ENCODE measurements at regions not wholly inside any gene's neighbourhood (a gene's known extent, or its start where the extent isn't known, plus 50 kb on each side); places are given as distances from the start of the nearest gene placed in this dataset.
A peak's percentile ranks its signal among the peaks of the same experiment; 100 is the strongest.

DNA sequence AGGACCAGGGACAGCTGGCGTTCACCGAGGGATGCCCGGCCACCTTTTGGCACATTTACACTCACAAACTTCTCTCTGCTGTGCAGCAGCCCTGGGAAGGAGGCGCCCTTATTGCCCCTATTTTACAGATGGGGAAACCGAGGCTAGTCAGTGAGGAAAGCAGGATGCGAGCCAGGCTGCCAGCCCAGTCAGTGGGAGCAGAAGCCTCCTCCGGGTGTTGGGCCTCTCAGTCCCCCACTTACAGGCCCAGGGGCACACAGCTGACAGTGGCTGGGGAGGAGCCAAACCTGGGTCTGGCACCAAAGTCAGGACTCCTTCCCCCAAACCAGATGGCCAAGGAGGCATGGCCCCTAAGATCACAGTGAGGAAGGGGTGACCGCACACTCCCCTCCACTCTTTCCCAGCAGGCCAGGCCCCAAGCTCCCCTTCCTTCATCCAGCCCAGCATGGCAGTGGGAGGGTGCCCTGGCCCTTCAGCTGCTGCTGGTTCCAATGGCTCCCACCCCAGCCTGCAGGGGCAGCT, 121.4 kb upstream of the ANO1 start:
- DNase-seq, result no peak

DNA sequence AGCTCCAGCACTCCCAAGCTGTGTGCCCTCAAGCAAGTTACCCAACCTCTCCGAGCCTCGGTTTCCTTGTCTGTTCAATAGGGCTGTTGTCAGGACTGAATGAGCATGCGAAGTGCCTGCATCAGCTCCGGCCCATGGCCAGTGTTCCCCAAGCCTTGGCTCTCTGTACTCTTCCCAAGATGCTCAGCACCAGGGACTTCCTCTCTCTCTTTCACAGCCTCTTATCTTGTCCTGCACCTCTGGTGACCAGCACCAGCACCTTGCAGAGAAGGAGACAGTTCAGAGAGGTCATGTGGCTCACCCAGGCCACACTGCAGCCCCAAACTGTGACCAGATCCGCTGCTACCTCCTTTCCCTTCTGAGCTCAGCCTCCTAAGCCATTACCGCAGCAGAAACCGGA, 120.3 kb upstream of the ANO1 start:
- DNase-seq, result no peak

GRCh38 chr11:69958308-69958707, 119.8 kb upstream of the ANO1 start:
- DNase-seq, result no peak

GRCh38 chr11:69959461-69959860, 118.7 kb upstream of the ANO1 start:
- DNase-seq, result no peak

DNA sequence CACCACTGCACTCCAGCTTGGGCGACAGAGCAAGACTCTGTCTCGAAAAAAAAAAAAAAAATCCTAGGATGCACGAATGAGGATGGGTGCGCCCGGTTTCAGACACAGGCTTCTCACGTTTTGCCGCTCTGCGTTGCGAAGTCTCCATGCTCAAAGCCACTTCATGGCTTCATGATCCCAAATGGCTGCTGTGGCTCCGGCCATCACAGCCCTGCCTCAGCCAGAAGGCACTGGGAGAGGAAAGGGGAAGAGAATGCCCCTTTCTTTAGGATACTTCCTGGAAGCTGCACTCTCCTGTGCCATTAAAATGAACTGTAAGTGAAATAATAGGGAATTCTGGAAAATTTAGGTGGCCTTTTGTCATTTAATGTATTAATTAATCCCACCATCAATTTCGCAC, 116.4 kb upstream of the ANO1 start:
- no peak for DNase-seq

DNA sequence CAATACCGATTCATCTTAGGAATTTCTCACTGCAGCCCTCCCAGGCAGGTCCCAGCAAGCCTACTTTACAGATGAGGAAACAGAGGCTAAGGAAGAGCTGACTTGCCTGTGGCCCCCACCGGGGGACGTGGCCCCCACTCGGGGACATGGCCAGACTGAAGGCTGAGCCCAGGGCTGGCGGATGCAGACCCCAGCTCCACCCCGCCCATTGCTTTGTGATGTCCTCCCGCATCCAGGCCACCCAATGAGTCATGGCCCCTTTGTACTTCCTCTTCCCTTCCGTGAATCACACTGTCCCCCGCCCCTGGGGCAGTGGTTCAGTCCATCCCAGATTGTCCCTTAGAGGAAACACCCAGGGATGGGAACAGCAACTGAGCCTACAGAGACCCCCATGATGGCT, 116.0 kb upstream of the ANO1 start:
- no peak for DNase-seq

- no peak for DNase-seq
These were observed 114.4 kb upstream of the ANO1 start for GRCh38 chr11:69963533-69964246.

GRCh38 chr11:69964247-69964643, 113.9 kb upstream of the ANO1 start:
- DNase-seq, result no peak

DNA sequence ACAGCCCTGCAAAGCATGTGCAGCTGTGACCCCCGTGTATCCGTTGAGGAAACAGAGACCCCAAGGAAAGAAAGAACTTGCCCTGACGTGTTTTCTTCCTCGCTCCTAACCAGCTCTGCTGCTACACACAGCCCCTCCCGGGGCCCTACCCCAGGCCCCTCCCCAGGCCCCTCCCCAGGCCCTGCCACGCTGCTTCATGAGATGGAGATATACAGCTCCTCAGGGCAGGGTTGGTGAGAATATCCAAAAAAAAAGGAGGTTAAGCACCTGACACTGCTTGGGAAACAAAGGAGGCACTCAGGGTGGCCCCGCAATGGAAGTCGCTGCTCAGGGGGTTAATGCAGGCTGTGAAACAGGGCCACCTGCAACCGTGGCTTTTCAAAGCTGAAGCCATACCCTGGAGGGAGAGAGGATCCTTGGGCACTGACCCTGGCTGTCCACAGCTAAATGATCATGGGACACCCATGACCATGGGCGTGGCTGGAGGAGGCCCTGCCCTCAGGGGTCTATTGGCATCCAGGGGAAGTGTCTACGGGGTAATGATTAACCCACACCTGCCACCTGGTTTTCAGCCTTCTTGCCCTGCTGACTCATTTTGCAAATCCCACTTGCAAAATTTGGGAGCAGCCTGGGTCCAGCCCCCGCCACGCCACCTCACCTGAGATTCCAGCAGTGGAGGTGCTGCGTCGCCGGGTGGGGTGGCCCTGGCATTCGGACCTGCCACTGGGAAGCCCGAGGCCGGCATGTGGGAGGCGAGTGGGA, 112.1 kb upstream of the ANO1 start:
- DNase-seq, result no peak

DNA sequence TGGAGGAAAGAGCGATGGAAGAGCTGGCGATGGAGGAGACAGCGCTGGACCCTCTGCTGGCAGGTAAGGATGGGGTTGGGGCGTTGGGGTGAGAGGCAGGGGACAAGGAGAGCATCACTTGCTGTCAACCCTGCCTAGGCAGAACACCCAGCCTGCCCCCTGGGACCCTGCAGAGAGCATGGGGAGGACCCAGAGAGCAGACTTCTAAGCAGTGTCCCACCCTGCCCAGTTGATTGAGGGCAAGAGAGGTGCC, 111.6 kb upstream of the ANO1 start:
- DNase-seq, result no peak

GRCh38 chr11:69966910-69967483, 111.1 kb upstream of the ANO1 start:
- DNase-seq, result no peak

DNA sequence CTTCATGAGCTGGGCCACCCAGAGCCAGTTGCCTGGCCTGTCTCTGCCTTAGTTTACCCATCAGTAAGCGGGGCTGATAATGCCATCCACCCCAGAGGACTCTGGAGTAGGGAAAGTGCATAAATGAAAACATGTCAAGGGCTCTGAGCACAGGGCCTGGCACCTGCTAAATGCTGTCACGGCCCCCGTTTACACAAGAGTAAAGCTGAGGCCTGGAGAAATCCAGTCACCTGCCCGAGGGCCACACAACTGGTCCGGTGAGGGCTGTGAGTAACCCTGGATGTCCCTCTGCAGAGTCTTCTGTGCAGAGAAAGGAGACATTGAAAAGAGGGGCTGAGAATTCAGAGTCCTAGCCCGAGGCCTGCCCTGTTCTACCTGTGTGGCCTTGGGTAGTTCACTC, 110.6 kb upstream of the ANO1 start:
- DNase-seq, result no peak

DNA sequence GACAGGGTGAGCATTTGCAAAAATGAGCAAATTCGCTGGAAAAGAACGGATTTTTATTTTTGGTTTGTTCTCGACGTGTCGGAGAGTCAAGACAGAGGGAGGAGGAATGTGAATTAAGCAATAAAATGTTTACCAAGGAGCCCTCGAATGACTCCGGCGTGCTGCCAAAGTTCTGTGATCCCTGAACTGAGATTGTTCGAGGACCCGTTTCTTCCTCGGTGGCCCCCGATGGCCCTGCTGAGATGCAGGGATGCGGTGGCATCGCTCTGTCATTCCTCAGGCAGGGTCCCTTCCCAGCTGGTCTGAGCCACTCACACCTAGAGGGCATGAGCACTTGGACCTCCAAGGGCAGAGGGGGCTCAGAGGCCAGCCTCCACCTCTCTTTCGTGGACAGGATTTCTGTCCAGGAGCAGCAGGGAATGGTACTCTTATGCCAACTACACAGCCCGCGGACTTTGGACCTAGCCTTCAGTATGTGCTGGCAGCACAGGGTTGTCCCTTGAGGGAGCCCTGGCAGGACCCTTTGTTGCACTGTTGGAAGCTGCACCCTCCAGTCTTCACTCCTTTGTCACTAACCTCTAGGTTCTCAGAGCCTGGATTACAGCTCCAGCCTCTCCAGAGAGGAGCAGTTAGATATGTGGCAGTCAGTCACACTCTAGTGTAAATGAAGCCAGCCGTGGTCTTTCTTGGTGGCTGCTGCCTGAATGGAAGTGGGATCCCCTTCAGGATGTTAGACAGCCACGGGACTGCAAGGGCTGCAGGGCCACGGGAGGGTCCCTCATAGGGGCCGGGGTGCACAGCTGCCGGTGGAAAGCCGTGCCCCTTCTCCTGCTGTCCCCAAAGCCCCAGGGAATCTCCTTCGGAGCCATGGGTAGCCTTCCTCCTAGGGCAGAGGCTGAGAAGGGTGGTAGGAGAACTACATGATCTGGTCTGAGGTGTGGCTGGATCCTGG, 109.4 kb upstream of the ANO1 start:
- DNase-seq, result no peak

DNA sequence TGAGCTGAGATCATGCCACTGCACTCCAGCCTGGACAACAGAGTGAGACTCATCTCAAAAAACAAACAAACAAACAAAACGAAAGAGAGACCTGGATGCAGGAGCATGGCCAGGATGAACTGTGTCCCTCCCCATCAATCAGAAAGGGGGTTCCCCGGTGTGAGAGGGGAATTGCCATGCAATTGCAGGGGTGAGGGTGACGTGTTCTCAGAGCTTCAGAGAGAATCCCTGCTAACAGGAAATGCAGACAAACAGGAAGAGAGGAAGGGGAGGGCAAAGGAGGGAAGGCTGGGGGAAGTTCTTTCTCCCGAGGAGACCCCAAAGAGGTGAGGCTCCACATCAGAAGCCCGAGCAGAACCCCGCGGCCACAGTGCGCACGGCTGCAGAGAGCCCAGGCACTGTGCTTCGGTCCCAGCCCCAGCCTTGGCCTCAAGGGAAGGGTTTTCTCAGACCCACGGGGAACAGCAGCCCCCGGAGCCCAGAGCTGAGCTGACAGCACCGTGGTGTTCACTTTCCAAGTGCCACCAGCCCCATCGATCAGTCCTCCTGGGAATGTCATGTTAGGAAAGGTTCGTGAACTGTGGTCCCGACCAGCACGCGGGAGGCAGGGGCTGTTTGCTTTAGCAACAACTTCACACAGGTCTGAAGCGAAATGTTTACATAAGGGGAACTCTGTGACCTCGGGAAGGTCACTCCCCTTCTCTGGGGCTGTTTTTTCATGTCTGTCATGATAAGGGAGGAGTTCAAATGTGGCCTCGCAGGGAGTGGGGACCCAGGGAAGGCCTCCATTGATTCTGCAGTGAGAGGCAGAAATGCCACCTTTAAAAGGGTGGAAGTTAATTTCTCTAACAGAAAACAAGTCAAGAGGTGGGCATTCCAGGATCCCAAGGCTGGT, 108.0 kb upstream of the ANO1 start:
- no peak for DNase-seq

- no peak for DNase-seq
These were observed 107.2 kb upstream of the ANO1 start for GRCh38 chr11:69970785-69971535.

DNA sequence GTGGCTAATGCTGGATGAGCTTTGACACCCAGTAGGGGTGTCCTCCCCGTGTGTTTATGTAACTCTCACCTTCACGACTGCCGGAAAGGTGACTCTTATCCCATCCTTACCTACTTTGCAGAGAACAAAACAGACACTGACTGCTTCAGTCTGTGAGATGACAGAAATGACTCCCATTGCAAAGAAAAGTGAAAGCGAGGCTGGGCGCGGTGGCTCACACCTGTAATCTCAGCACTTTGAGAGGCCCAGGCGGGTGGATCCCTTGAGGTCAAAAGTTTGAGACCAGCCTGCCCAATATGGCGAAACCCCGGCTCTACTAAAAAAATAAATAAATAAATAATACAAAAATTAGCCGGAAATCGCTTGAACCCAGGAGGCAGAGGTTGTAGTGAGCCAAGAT, 106.4 kb upstream of the ANO1 start:
- no peak for DNase-seq

- peak; percentile 43 for DNase-seq
These were observed 105.7 kb upstream of the ANO1 start for GRCh38 chr11:69972351-69972802.

DNA sequence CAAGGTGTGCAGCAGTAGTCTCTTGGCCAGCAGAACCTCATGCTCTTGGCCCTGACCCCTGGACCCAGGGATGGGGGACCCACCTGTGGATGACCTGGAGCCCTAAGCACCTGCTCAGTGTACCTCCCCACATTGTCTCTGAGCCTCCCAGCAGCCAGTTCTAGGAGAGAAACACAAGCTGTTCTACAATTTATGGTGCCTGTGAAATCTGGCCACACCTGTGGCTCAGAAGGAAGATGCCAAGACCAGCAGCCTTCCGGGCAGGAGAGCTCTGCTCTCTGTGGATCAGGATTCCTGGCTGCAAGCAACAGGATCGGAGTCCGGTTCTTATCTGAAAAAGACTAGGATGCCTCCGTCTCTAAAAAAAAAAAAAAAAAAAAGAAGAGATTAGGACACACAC, 103.6 kb upstream of the ANO1 start:
- no peak for DNase-seq

GRCh38 chr11:69975822-69976221, 102.3 kb upstream of the ANO1 start:
- DNase-seq, result no peak

GRCh38 chr11:69976794-69977193, 101.3 kb upstream of the ANO1 start:
- DNase-seq, result no peak

DNA sequence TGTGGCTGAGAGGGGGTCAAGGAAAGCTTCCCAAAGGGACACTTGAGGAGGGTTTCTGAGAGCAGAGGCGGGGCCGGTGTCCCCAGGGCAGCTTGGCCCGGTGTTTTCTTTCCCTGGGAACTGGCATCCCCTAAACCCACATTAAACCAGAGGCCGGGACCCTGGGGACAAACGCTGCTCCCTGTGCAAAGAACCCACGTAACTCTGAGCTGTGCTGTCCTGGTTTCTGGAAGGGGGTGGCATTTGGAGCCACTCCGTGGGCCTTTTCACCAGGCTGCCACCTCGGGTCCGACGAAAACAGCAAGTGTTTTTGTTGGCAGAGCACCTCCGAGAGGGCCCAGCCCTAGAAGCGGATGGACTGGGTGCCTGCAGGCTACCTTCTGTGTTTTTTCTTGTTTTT, 100.2 kb upstream of the ANO1 start:
- DNase-seq, result no peak
